Right forelimb (tissue), 1 donor: ENCODE measurements at regions not wholly inside any gene's neighbourhood (a gene's known extent, or its start where the extent isn't known, plus 50 kb on each side); places are given as distances from the start of the nearest gene placed in this dataset.
A peak's percentile ranks its signal among the peaks of the same experiment; 100 is the strongest.
"Not testable (repeated sequence)": the region's sequence is repeated elsewhere in the genome, so short reads cannot be mapped to it uniquely, and the experiment has no call there.

Experiments
- DNase-seq: peaks from one replicate; pipeline ENCODE4 v3.0.0-alpha.2; 2018

DNA sequence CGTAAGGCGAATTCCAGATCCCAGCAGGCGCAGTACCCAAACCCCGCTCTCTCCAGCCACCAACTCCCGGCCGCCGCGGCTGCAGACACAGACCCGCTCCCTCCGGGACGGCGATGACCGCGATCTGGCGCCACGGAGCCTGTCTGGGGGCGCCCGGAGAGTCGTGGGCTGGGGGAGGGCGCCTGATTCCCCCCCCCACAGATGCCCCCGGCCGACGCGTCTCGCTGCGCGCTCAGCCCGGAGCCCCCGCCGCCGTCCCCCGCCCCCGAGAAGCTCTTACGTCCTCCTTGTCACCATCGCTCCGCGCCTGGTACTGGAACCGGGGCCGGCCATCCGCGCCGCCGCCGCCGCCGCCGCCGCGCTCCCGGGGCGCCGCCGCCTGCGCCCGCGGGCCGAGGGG is 173.6 kb downstream of the ATP6V0E2 start:
- DNase-seq = peak; percentile 39

DNA sequence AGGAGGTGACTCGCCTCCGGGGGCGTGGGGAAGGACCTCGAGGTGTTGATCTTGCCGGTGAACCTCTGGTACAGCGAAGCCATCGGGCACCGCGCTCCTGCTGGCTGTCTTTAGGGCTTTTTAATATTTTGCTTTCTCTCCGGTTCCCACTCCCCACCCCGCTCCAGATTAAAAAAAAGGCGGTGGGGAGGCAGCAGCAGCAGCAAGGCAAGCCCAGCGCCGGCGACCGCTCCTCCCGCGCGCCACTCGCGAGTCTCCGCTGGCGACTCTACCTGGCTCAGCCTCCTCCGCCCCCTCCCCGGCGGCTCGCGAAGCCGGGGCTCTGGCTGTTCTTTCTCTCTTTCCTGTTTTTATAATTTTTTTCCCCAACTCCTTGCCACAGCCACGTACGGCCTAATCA is 174.0 kb downstream of the ATP6V0E2 start:
- DNase-seq = peak; percentile 43

DNA sequence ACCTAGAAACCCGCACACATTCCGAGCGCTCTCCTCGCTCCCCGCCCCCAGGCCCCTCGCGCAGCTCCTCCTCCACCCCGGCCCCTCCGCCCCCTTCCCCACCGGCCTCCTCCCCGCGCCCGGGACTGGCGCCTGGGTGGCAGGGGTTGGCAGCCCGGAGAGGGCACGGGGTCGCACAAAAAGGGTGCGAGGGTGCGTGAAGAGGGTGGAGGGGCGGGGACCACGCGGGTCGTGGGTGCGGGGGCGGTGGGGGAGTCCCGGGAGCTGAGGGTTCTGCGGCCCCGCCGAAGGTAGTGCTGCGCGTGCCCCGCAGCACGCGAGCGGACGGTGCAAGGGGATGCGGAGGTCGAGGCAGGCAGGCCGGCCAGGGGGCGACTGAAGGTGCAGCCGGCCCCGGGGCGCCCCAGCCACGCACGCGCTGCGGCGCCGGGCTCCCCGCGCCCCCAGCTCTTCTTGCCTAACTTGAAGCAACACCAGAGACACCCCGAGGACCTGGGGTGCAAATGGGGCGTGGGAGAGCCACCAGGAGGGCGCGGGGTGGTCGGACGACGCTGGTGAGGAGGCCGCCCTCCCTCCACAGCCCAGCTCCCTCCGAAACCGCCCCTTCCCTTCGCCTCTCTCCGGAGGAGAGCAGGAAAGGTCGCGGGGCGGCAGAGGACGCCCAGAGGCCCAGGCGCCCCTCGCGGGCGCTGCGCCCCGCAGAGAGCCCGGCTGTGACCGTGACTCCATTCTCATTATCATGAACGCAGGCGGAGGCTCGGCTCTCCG is 174.7 kb downstream of the ATP6V0E2 start:
- DNase-seq = peak; percentile 43

DNA sequence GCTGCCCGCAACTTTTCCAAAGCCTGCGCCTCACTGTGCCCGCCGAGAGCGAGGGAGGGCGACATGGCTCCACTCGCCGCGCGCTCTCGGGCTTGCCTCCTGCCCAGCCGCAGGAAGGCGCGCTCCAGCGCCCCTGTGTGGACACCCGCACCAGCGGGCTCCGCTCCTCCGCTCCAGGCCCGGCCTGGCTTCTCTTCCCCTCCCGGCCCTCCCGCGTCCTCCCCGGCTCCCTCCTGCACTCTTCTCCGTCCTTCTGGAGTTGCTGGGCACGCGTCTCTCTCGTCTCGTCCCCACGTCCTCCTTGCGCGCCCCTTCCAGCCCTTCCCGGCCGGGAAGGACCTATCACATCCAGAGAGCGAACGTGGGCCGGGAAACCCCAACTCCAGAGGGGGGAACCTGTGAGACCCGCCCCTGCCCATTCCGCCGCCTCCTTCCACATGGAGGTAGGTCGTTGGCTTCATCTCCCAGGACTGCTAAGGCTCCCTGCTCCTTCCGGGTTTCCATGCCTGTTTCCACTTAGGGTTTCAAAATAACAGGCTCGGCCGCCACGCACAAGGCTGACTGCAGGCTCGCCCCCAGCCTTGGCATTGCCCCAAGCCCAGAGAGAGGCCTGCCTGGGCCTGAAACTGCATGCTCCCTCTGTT is 175.4 kb downstream of the ATP6V0E2 start:
- DNase-seq = peak; percentile 62

DNA sequence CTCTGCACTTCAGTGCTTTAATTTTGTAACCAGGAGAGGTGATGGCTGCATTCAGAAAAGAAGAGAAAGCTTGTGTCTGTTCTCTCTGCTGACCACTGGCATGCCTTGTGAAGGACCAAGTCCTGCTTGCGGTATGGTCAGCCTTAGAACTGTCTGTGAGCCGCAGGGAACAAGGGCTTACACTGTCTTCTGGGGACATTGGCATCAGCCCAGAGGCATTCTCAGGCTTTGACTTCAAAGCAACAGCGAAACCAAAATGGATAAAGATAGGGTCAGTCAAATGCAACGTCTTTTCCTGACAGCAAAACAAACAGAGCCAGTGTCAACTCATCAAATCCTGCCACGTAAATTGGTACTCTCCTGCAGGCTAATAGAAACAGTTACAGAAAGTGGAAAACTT is 179.6 kb downstream of the ATP6V0E2 start:
- not testable (repeated sequence) for DNase-seq

DNA sequence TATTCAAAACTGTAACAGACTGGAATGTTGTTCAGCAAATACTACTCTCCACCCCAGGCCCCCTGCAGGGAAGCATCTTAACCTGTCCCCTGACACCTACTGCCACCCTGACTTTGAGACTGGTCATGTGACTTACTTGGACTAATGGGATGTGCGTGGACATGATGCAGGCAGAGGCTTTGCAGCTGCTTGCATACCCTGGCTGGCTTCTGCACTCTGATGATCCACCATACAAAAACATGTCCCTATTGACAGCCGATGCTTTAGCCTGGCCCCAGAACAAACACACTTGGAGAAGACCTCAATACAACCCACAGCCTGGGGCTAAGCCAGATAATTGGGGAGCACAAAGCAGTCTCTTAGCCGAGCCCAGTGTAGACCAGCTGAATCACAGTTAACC is 180.5 kb downstream of the ATP6V0E2 start:
- DNase-seq = not testable (repeated sequence)

DNA sequence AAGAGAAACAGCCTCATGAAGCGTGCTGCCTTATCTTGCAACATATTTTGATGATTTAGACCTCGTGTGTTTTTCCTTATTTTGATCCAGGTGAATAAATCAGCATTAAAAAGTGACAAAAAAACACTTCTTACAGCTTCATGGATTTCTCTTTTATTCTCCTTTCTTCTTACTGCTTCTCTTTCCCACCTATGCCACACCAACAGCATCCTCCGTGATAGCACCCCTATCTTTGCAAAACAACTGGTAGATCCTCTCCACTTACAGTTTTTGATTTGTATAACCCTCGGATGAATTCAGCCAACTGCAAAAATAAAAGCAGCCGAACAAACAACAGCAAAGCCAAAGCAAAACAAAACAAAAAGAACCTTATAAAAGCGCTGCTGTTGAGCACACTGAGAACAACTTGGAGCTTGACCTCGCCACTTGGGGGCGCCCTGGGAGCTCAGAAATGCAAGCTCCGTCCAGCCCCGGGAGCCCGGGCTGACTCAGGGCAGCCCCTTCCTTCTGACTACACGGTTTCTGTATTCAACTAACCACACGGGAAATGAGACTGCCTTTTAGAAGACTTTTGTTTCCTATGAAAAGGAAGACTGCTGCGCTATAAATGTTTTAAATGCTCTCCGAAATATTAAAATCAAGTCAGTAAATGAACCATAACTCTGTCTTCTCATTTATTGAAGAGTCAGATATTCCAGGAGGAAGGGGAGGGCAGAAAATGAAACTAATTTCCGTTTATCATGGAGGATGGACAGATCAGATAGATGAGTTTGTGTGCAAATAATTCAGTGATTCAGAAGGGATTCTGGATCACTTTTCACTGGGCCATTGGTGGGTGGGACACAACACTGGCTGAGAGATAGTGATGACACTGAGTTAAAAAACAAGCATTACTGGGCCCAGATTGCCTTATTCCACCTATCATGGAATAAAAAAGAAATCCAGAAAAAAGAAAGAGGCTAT is 186.8 kb downstream of the ATP6V0E2 start:
- DNase-seq = not testable (repeated sequence)

DNA sequence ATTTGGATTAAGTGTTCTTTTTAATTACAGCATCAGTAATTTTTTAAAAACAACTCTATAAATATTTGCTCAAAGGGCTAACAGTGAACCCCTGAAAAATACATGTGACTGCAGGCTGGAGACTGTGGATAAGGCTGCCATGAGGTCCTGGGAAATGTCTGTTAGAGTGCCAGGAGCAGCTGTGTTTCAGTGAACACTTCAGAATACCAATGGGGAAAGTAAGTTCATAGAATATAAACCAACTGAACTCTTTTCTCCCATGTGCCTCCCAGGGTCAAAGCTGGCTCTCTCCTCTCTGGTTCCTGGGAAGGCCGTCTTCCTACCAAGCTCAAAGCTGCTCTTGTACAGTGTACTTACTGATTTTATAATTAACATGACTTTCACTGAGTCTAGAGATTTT is 189.4 kb downstream of the ATP6V0E2 start:
- not testable (repeated sequence) for DNase-seq

DNA sequence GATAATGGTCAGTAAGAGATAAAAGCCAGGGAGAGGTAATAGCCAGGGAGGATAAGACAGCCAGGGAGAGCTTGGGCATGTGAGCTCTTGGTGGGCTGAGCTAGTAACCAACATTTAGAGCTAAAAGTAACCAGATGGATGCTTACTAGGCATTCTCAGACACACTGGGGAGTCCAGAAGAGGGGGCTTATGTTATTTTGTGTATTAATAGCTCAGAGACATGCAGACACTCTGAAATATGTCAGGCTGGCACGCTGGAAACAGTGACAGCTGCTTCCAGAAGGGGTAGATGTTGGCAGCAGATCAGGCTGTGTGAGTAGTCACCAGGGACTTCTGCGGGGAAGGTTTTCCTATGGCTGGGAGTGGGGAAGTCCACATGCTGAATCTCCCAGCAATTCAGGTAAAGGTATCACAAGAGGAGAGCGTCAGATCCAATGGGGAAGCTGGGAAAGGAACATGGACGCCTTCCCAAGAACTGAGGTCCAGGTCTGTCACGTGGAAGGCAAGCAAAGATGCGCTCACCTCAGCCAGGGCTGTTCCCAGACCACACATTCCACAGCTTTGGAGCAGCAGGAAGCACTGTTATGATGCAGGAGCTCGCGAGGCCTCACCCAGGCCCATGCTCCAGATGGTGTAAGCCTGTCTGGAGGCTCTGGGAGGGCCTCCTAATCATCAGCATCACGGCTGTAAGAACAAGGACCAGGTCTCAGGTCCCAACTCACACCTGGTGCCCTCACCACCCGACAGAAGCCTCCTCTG is 196.0 kb downstream of the ATP6V0E2 start:
- not testable (repeated sequence) for DNase-seq

DNA sequence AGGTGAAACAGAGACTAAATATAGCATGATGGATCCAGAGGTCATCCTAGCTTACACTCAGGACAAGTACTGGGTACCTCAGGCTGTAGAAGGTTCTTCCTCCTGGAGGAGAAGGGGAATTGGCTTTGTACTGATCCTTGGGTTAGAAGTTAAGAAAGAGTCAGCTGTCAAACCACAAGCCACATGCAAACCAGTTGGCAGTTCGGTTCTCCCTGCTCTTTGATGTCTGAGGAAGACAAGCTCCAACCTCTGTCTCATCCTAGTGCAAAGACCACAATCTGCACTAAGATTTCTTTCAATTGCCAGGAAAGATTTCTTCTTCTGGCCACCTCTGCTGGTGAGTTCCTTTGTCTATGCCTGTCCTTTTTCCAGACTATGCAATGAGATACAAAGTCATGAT is 203.8 kb downstream of the ATP6V0E2 start:
- not testable (repeated sequence) for DNase-seq

DNA sequence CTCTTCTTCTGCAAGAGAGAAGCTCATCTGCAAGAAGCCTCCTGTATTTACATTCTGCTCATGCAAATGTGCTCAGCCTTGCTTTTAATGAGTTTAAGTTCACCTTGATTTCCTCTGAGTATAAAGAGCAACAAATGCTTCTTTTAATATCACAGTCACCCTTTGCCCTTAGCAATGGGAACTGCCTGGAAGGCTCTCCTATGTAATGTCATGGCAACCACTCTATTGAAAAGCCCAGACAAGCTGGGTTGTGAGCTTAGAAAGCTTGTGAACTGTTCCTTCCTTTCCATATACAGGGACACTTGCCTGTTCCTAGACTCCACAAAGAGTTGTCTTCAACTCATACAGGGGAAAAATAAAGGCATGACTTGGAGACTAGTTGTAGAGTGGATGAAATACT is 208.1 kb downstream of the ATP6V0E2 start:
- not testable (repeated sequence) for DNase-seq

DNA sequence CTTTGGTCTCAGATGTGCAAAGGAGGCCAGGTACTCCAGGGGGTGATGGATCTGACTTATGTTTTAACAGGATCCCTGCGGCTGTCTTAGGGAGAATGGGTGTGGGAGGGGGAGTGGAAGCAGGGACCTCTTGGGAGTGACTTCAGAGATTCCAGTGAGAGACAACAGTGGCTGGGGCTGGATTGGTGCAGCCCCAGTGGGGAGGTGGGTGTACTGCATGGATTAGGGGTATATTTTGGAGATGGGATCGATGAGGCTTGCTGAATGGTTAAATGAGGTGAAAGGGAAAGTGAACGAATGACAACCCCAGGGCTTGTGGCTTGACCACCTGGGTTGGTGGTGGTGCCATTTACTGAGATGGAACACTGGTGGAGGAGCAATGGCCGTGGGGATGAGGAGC is 211.0 kb downstream of the ATP6V0E2 start:
- not testable (repeated sequence) for DNase-seq

DNA sequence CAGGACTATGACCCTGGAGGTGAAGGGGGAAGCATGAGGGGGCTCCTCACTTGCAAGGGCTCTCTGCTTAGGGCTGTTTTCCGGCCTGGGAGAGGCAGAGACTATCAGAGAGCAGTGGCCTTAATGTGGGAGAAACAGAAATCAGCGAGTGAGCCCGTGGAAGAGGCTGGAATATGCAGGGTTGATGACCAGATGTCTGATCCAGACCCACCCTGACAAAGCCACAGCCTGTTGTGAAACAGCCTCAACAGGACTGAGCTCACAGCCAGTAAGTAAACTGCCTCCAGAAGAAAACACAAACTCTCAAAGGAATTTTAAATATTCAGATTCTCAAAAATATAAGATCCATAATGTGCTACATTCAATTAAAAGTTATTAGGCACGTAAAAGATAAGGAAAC is 213.7 kb downstream of the ATP6V0E2 start:
- DNase-seq = not testable (repeated sequence)

DNA sequence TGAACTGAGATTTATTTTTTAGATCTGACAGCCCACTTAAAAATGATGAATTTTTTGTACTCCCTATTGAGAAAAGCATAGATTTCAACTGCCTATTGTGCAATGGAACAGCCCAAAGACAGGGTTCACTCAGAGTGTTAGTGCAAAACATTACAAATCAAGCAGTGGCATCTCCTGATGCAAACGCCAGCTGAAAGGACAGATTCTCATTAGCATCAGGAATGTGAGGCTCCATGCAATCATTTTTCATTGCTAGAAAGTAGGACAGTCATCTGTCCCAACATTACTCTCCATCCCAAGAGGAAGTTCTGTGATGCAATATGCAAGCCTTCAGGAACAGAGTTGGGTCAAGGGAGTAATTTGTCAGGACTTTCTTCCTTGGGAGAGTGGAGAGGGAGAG is 215.4 kb downstream of the ATP6V0E2 start:
- not testable (repeated sequence) for DNase-seq

DNA sequence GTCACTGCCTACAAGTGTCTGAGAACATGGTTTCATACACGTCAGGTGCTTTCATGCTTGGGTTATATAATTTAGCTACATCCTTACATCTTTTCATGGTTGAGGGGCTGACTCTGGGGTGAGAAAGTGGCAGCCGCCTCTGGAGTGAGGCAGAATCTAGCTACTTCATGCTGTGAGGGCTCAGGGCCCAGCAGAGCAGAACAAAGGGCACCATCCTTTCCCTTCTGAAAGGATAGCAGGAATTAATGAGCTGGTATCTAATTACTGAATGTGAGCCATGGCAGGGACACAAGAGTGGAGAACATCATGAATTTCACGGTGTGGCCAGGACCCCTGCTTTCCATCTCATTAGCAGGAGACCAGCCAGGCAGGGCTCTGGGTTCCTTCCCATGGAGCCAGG is 217.0 kb downstream of the ATP6V0E2 start:
- not testable (repeated sequence) for DNase-seq

DNA sequence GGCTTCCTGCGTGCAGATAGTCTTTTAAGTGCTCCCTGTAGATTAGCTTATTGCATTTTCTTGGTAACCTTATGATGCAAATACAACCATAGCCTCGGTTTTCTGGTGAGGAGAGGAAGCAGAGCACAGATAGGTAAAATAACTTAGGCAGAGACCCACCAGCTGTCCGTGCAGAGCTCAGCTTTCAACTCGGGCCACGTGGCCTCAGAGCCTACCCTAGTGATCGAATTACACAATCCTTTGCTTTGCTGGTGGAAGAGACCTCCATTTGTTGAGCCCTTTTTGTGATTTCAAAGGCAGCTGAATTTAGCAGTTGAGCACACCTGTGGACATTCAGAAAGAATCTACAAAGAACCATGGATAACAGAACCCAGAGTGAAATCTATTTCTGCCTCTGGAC is 220.1 kb downstream of the ATP6V0E2 start:
- DNase-seq = not testable (repeated sequence)

DNA sequence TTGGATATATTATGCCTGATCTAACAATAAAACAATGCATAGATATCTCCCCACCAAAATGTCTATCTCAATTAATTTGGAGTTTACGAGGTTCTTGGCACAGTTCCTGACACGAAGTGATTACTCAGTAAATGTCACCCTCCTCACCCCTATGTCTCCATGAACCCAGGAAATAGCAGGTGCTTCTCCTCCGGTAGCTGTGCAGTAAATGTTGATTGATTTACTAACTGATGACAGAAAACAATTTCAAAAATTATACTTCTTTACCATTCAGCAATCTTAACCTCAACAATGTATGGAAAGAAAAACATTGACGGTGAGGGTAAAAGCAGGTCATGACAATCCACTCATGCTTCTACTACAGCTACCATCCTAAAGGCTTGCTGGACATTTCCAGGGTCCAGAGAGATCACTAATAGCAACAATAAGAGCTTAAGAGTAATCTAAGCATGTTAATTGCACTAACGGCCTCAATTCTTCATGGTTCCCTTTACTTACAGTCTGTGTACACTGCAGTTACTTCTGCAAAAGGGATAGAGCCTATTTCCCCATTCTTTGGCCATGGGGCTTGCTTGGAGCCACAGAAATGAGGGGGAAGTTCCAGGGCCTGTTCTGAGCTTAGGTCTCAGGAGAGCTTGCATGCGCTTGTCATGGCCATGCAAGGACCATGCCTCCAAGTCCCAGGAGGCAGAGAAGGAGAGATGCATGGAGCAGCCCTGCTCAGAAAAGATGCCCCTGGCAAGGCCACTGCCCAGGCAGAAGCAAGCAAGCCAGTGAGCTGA is 222.6 kb downstream of the ATP6V0E2 start:
- not testable (repeated sequence) for DNase-seq

DNA sequence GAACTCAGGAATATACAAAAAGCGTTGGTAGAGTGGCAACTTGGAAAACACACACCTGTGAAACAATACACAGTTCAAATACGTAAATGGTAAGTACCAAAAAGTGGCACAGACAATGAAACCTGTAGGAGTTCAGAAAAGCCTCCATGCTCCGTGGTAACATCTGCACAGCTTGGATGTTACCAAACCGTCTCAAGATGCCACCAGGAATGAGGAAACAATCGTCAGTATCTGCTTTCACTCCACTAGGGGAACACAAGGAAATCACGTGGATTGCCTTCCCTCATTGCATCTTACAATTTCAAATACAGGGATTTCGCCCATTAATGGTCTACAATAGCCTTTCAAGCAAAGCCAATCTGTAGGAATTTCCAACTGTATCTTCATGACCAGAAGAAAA is 224.6 kb upstream of the LRRC61 start:
- not testable (repeated sequence) for DNase-seq

DNA sequence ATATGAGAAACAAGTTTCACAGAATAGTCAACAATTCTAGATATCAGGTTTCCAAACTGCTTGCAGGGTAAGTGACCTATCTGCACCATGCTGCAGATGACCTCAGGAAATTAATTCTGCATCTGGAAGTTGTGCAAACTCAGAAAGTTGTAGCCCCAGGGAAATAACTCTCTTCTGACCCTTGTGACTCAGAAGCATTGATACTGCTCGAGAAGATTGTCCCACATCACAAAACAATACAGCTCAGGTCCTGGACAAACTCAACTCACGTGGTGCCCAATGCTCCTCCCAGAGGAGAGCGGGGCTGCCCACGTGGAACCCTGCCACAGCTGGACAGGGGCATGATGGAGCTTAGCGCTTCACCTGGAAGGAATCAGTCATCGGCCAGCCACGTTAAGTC is 221.9 kb upstream of the LRRC61 start:
- DNase-seq = not testable (repeated sequence)

DNA sequence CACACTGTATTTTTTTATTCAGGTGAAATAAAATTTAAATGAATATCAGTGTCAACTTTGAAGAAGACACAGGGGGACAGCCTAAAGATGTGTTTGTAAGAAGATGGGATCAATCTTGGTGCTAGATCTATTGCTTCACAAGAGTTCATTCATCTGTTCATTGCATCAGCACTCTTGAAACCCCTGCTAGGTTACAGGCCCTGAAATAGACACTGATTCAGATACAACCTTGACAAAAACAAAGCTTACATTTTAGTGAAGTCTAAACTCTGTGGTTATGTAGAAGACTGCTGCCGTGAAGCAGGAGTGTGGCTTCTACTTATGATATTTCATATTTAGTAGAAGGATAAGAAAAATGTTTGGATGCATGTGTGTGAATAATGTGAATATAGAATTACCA is 215.9 kb upstream of the LRRC61 start:
- not testable (repeated sequence) for DNase-seq

DNA sequence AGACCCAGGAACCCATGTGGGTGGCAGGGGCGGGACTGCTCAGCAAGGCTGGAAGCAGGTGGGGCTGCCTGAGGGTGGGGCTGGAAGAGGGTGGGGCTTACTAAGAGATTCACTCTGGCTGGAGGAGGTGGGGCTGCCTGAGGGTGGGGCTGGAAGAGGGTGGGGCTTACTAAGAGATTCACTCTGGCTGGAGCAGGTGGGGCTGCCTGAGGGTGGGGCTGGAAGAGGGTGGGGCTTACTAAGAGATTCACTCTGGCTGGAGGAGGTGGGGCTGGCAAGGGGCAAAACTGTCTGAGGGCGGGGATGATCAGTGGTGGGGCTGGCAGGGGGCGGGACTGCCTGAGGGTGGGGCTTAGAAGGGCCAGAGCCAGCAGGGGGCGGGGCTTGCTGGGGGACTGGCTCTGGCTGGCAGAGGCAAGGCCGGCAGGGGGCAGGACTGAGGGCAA is 212.8 kb upstream of the LRRC61 start:
- DNase-seq = not testable (repeated sequence)
